GM12873 (cell line): ENCODE measurements at regions not wholly inside any gene's neighbourhood (a gene's known extent, or its start where the extent isn't known, plus 50 kb on each side); places are given as distances from the start of the nearest gene placed in this dataset.

Experiments used
- TF ChIP-seq, protein P1 (sequence below): IDR thresholded peaks from 2 replicates; pipeline ENCODE4 v1.5.1; 2012; ENCODE audit warnings: low read depth, mild to moderate bottlenecking, moderate library complexity, low read length, control low read depth; ENCODE audit not compliant: insufficient read depth; ENCODE audit errors: missing control alignments

DNA sequence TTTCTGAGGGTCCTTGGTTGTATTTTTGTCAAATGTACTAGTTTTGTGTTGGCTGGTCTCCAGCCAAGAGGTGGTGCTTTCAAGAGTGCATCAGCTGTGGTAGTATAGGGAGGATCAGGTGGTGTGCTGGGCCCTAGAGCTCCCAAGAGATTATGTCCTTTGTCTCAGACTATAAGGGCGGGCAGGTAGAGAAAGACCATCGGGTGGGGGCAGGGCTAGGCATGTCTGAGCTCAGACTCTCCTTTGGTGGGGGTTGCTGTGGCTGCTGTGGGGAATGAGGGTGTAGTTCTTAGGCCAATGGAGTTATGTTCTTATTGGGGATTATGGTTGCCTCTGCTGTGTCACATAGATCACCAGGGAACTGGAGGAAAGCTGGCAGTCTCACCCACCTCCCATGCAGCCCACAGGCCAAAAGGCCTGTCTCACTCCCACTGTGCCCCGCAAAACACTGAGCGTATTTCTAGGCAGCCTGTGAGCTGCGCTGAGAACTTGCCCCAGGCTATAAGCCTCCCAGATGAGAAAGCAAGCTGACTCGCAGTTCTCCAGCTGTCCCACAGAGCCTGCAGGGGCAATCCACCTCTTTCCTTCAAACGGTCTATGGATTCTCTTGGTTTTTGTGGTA, 1066.7 kb downstream of the GRM8 start:
- TF ChIP-seq, protein P1, sequence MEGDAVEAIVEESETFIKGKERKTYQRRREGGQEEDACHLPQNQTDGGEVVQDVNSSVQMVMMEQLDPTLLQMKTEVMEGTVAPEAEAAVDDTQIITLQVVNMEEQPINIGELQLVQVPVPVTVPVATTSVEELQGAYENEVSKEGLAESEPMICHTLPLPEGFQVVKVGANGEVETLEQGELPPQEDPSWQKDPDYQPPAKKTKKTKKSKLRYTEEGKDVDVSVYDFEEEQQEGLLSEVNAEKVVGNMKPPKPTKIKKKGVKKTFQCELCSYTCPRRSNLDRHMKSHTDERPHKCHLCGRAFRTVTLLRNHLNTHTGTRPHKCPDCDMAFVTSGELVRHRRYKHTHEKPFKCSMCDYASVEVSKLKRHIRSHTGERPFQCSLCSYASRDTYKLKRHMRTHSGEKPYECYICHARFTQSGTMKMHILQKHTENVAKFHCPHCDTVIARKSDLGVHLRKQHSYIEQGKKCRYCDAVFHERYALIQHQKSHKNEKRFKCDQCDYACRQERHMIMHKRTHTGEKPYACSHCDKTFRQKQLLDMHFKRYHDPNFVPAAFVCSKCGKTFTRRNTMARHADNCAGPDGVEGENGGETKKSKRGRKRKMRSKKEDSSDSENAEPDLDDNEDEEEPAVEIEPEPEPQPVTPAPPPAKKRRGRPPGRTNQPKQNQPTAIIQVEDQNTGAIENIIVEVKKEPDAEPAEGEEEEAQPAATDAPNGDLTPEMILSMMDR, result no peak

DNA sequence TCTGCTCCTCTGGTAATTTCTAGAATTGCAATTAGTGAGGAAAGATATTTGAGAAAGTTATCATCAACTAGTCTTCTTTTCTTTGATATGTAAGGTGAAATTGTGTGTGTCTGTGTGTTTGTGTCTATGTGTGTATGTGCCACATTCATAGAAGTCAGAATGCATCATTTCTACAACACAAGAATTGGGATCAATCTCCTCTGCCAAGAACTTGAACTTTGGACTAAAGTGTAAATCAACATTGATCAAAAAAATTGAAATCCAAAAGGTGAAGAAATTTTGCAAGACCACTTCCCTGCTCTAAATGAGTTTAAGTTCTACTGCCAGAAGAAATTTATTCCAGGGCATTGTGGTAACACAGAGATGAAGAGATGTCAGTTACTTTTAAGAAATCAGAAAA, 1072.8 kb downstream of the GRM8 start:
- TF ChIP-seq, protein P1, result no peak

DNA sequence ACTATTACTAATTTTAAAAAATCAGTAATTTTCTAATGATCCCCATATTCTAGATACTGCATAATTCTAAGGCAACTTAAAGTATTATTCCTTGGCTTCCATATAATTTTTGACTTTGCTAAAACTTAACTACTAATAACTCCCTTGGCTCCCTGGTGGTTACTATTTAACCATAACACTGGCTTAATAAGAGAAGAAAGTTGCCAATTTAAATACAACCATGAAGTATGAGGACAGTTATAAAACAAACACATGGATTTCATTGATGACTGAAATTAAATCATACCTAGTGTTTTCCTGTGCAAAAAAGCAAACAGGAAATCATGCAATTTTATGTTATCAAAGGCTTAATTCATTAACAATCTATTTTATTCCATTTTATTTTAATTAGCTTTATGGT, 1073.9 kb downstream of the GRM8 start:
- TF ChIP-seq, protein P1, result no peak

DNA sequence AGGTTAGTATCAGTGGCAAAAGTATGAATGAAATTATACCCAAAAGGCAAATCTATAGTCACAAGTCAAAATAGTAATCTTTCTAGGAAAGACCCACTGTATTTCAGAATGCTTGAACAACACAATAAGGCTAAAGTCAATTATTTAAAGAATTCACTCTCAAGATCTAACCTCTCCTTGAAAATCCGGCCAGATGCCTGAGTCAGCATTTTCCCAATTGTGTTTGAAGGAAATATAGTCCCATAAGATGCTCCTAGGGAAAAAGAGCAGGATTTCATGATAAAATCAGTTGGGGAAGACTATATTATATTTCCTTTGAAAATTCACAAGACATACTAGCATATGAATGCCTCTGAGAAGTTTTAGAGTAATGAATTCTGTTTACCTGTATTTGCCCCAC, 1075.0 kb downstream of the GRM8 start:
- TF ChIP-seq, protein P1, result no peak

DNA sequence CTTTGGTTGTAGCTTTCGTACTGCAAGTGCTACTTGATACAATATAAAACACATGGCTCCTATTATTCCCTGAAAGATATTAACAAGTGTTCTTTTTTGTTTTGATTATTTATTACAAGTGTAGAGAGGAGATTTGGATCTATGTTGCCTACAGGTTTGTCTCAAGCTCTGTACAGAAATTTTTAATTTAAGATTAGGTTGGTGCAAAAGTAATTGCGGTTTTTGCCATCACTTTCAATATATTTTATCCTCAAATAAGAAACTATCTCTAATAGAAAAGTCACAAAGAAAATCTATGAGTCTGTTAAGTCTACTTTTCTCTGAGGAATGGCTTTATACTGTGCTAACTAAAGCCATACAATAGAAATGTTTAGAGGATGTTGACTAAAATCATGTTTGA, 1086.1 kb downstream of the GRM8 start:
- TF ChIP-seq, protein P1, result no peak

DNA sequence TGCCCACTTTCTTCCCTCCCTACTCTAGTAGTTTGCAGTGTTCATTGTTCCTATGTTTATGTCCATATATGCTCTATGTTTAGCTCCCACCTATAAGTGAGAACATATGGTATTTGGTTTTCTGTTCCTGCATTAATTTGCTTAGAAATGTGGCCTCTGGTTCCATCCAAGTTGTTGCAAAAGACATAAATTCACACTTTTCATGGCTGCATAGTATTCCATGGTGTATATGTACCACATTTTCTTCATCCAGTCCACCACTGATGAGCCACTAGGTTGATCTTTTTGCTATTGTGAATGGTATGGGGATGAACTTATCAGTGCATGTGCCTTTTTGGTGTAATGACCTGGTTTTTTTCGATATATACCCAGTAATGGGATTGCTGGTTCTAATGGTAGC, 1089.1 kb downstream of the GRM8 start:
- TF ChIP-seq, protein P1, result no peak

DNA sequence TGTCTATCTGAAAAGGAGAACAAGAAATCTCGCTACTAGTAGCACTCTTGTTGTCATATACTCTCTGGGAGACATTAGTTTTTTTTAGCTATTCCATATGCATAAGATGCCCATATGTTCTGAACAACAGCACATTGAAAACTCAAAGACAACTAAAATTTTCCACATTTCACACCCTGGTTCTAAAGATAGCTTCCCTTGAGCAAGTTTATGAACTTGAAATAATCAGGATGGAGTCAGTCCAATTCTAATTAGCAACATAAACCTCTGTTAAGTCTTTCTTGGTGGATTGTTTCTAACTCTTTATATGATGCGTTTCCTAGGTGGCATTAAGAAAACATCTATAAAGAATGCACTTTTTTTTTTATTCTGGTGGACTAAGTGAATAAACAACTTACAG, 1095.3 kb downstream of the GRM8 start:
- TF ChIP-seq, protein P1, result no peak
